IMR-90 (cell line): ENCODE measurements at regions not wholly inside any gene's neighbourhood (a gene's known extent, or its start where the extent isn't known, plus 50 kb on each side); places are given as distances from the start of the nearest gene placed in this dataset.

Source experiments
- ATAC-seq: fragments of 200-7000 bp; cut with Tn5 transposase; 2 replicates; pipeline ENCODE4 v1.9.1; 2020; ENCODE audit warnings: low read depth, mild to moderate bottlenecking, moderate library complexity
- BruUV-seq: library from RNA; stranded (reverse); fragments of 400-500 nt; replicated peaks from 2 replicates; lab custom pipeline; 2021; lab: Mats Ljungman, UMichigan
- CTCF ChIA-PET: fragments of 300-600 bp; formaldehyde crosslinking; extraction: SDS; loops from one replicate; lab custom pipeline; 2021; ENCODE audit warnings: antibody characterized with exemption; lab: Yijun Ruan, JAX
- POLR2A ChIA-PET: fragments of 300-600 bp; sonication (Branson Sonifier 250); formaldehyde crosslinking; loops from one replicate; lab custom pipeline; 2022; ENCODE audit warnings: antibody characterized with exemption; ENCODE audit not compliant: unreplicated experiment; lab: Charles Lee
- DNase-seq: peaks from one replicate; pipeline ENCODE4 v3.0.0; 2013
- H2AFZ ChIP-seq: replicated peaks from 2 replicates; pipeline ENCODE3; 2013; ENCODE audit warnings: low read length, mild to moderate bottlenecking; ENCODE audit not compliant: poor library complexity
- H2AK5ac ChIP-seq: 2 replicates; pipeline ENCODE4 v1.6.1; 2013; ENCODE audit warnings: low read depth, low read length, inconsistent platforms
- H2AK9ac ChIP-seq: replicated peaks from 2 replicates; pipeline ENCODE3; 2013; ENCODE audit warnings: mild to moderate bottlenecking, low read depth, low read length, moderate library complexity; ENCODE audit not compliant: poor library complexity
- H2BK120ac ChIP-seq: 2 replicates; pipeline ENCODE4 v1.6.1; 2013; ENCODE audit warnings: low read depth, low read length, inconsistent platforms
- H2BK15ac ChIP-seq: 3 replicates; pipeline ENCODE4 v1.6.1; 2013; ENCODE audit warnings: low read depth, low read length, inconsistent platforms
- H2BK20ac ChIP-seq: 2 replicates; pipeline ENCODE4 v1.6.1; 2013; ENCODE audit warnings: low read depth, mild to moderate bottlenecking, inconsistent platforms, low read length, moderate library complexity
- H2BK5ac ChIP-seq: 2 replicates; pipeline ENCODE4 v1.6.1; 2013; ENCODE audit warnings: mild to moderate bottlenecking, low read depth, low read length, inconsistent platforms; ENCODE audit not compliant: poor library complexity, severe bottlenecking
- H3K14ac ChIP-seq: replicated peaks from 2 replicates; pipeline ENCODE4 v1.6.1; 2013; ENCODE audit warnings: low read depth, low read length, inconsistent platforms
- H3K18ac ChIP-seq: 2 replicates; pipeline ENCODE4 v1.6.1; 2013; ENCODE audit warnings: low read depth, low read length, control low read depth
- H3K23ac ChIP-seq: 2 replicates; pipeline ENCODE4 v1.6.1; 2013; ENCODE audit warnings: low read depth, low read length, inconsistent platforms
- H3K27ac ChIP-seq: 2 replicates; pipeline ENCODE4 v1.5.1; 2013; ENCODE audit warnings: mild to moderate bottlenecking, control low read depth, low read length; ENCODE audit not compliant: insufficient read depth
- H3K27me3 ChIP-seq: 2 replicates; pipeline ENCODE4 v1.6.1; 2013; ENCODE audit warnings: low read length; ENCODE audit not compliant: control insufficient read depth, insufficient read depth
- H3K36me3 ChIP-seq: 2 replicates; pipeline ENCODE4 v1.6.1; 2013; ENCODE audit warnings: low read length, mixed read lengths; ENCODE audit not compliant: control insufficient read depth, insufficient read depth
- H3K4ac ChIP-seq: 2 replicates; pipeline ENCODE4 v1.6.1; 2013; ENCODE audit warnings: low read depth, low read length, inconsistent platforms
- H3K4me1 ChIP-seq: 2 replicates; pipeline ENCODE4 v1.6.1; 2013; ENCODE audit warnings: low read length, mixed read lengths; ENCODE audit not compliant: control insufficient read depth, insufficient read depth
- H3K4me2 ChIP-seq: 2 replicates; pipeline ENCODE4 v1.6.1; 2013; ENCODE audit warnings: low read depth, mild to moderate bottlenecking, control low read depth, low read length, moderate library complexity
- H3K4me3 ChIP-seq: 2 replicates; pipeline ENCODE4 v1.5.1; 2013; ENCODE audit warnings: low read depth, mild to moderate bottlenecking, control low read depth, low read length, moderate library complexity; ENCODE audit not compliant: insufficient read depth
- H3K56ac ChIP-seq: 2 replicates; pipeline ENCODE4 v1.6.1; 2013; ENCODE audit warnings: low read length, inconsistent platforms; ENCODE audit not compliant: insufficient read depth; ENCODE audit errors: extremely low read depth
- H3K79me1 ChIP-seq, 2 experiments: 2 replicates each; pipeline ENCODE4 v1.6.1; 2013; ENCODE audit warnings: low read length in 2 of 2, inconsistent platforms in 1 of 2, low read depth in 1 of 2
- H3K9ac ChIP-seq: 2 replicates; pipeline ENCODE4 v1.6.1; 2013; ENCODE audit warnings: low read depth, low read length, control low read depth
- H3K9me1 ChIP-seq: 2 replicates; pipeline ENCODE4 v1.6.1; 2013; ENCODE audit warnings: low read length, inconsistent platforms; ENCODE audit not compliant: insufficient read depth
- H3K9me3 ChIP-seq: 2 replicates; pipeline ENCODE4 v1.6.1; 2013; ENCODE audit warnings: low read length; ENCODE audit not compliant: control insufficient read depth, insufficient read depth
- H4K20me1 ChIP-seq: 2 replicates; pipeline ENCODE4 v1.6.1; 2013; ENCODE audit warnings: low read length, inconsistent platforms; ENCODE audit not compliant: insufficient read depth
- H4K5ac ChIP-seq: 2 replicates; pipeline ENCODE4 v1.6.1; 2013; ENCODE audit warnings: mild to moderate bottlenecking, low read depth, low read length, control low read depth
- H4K8ac ChIP-seq, 2 experiments: 2 replicates each; pipeline ENCODE4 v1.6.1; 2013; ENCODE audit warnings: low read depth in 2 of 2, low read length in 2 of 2, control low read depth in 1 of 2, inconsistent platforms in 1 of 2
- H4K91ac ChIP-seq: 2 replicates; pipeline ENCODE4 v1.6.1; 2013; ENCODE audit warnings: low read depth, low read length, inconsistent platforms; ENCODE audit not compliant: insufficient read depth
- FOS ChIP-seq: fragments of 150-350 bp; IDR thresholded peaks from 2 replicates; pipeline ENCODE4 v1.6.1; 2016; ENCODE audit warnings: low read depth, low read length
- MAZ ChIP-seq: IDR thresholded peaks from 2 replicates; pipeline ENCODE4 v1.6.1; 2012; ENCODE audit warnings: low read depth, mild to moderate bottlenecking, low read length, improper control_type of control experiment, moderate library complexity, borderline replicate concordance
- NFE2L2 ChIP-seq: fragments of 150-350 bp; IDR thresholded peaks from 2 replicates; pipeline ENCODE4 v1.6.1; 2016; ENCODE audit warnings: low read depth, mild to moderate bottlenecking, low read length
- RAD21 ChIP-seq: IDR thresholded peaks from 2 replicates; pipeline ENCODE4 v1.6.1; 2012; ENCODE audit warnings: low read length, improper control_type of control experiment
- WGBS, 2 experiments: methylation state at CpG; one replicate each; pipeline versions ENCODE4 v1.1.5 to v1.1.7; 2013; ENCODE audit warnings: missing lambda C conversion rate in 2 of 2; ENCODE audit not compliant: insufficient read length in 1 of 2; ENCODE audit errors: extremely low coverage in 2 of 2; 5-methylcytosine and 5-hydroxymethylcytosine counted together
- dilution Hi-C: fragments of 300-500 bp; cut with HindIII; formaldehyde crosslinking; loops from one replicate; pipeline ENCODE4 v1.14.3; 2018; ENCODE audit warnings: low sequenced_read_pairs; ENCODE audit not compliant: unreplicated experiment
- in situ Hi-C: fragments of 300-500 bp; cut with MboI; formaldehyde crosslinking; loops from 3 replicates; pipeline ENCODE4 v1.14.3; 2019; ENCODE audit warnings: low sequenced_read_pairs, inconsistent platforms, mixed read lengths
- intact Hi-C: fragments of 100-400 bp; cut with micrococcal nuclease; formaldehyde crosslinking; loops from 2 replicates; pipeline ENCODE4 v1.10.0; 2022

DNA sequence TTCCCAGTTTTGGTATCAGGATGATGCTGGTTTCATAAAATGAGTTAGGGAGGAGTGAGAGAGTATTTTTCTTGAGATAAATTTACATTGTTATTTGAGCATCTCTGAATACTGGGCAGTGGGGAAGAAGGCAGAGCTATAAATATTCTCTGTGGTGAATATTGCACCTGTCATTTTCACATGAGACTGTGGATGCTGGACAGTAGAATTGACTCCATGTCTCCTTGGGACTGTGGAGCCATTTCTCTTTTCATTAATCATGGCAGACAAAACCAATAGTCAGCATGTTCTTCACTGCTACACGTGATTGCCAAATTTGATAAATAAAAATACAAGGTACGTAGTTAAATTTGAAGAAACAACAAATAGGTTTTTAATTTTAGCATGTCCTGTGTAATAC is 81.2 kb upstream of the PHACTR1 start:
- no peak overlapping the region for H2BK15ac ChIP-seq
- CTCF ChIA-PET, result no interaction called here
- H4K91ac ChIP-seq, result no peak overlapping the region
- no peak overlapping the region for H2BK5ac ChIP-seq
- H3K4ac ChIP-seq, result no peak overlapping the region
- no peak overlapping the region for H2AFZ ChIP-seq
- H3K14ac ChIP-seq, result no peak overlapping the region
- POLR2A ChIA-PET, result no interaction called here
- in situ Hi-C loops (loop anchor here (25.0 kb wide), 1 partner anchor 252 kb away; no protein-coding TSS in a partner anchor), dilution Hi-C loops (no loop called here), intact Hi-C loops (loop anchor here (10.0 kb wide), 1 partner anchor 699 kb away; no protein-coding TSS in a partner anchor)
- TF ChIP-seq MAZ (no peak), FOS (no peak), NFE2L2 (no peak), RAD21 (no peak)
- no peak overlapping the region for H3K4me2 ChIP-seq
- H4K5ac ChIP-seq, result no peak overlapping the region
- DNase-seq (no peak), ATAC-seq (no peak)
- no peaks in the 10 kb centered on the region for H3K36me3 ChIP-seq
- no peaks in the 10 kb centered on the region for H3K9me3 ChIP-seq
- no CpG with 5 or more reads among the region's 2 CpGs for WGBS, 2 experiments
- H3K4me1 ChIP-seq, result no peaks in the 10 kb centered on the region
- no peak overlapping the region for H3K4me3 ChIP-seq
- BruUV-seq, result no TSS peak
- H3K9me1 ChIP-seq, result no peaks in the 10 kb centered on the region
- no peak overlapping the region for H3K27ac ChIP-seq
- H4K20me1 ChIP-seq, result no peaks in the 10 kb centered on the region
- no peaks in the 10 kb centered on the region for H3K27me3 ChIP-seq
- H3K79me1 ChIP-seq, result no peaks in the 10 kb centered on the region
- no peak overlapping the region for H2BK20ac ChIP-seq
- H2BK120ac ChIP-seq, result no peak overlapping the region
- no peak overlapping the region for H2AK5ac ChIP-seq
- no peak overlapping the region for H3K56ac ChIP-seq
- no peak overlapping the region for H3K18ac ChIP-seq
- no peak overlapping the region for H2AK9ac ChIP-seq
- H3K23ac ChIP-seq, result no peak overlapping the region
- H3K9ac ChIP-seq, result no peak overlapping the region
- H4K8ac ChIP-seq, result no peak overlapping the region
